Tibial nerve (tissue), 3 donors: ENCODE measurements at regions not wholly inside any gene's neighbourhood (a gene's known extent, or its start where the extent isn't known, plus 50 kb on each side); places are given as distances from the start of the nearest gene placed in this dataset.

Experiments
- CTCF ChIP-seq, 5 experiments: fragments of 200-600 bp in 3 of 5; fragments of 450-650 bp in 2 of 5; sonication (generic) in 3 of 5; IDR thresholded peaks; one replicate each; pipeline ENCODE4 v1.5.1; 2016 to 2019; ENCODE audit warnings: antibody characterized with exemption in 5 of 5, mild to moderate bottlenecking in 3 of 5, moderate library complexity in 2 of 5
- POLR2A ChIP-seq, 2 donors: fragments of 450-650 bp; IDR thresholded peaks; one replicate each; pipeline ENCODE4 v1.6.1; 2017; ENCODE audit warnings: antibody characterized with exemption in 2 of 2, mild to moderate bottlenecking in 2 of 2, moderate library complexity in 2 of 2

- TF ChIP-seq CTCF (IDR thresholded peaks at IDR 0.05) (no peak), POLR2A (IDR thresholded peaks at IDR 0.05) (no peak)
Measured at GRCh38 chr6:82783587-82784236, 281.9 kb downstream of the UBE3D start.
